Stimulated activated CD8-positive, alpha-beta memory T cell treated with anti-CD3 and anti-CD28 coated beads, Interleukin-7, amount 100 ng/mL, for 4 hours (primary cell): ENCODE measurements at regions not wholly inside any gene's neighbourhood (a gene's known extent, or its start where the extent isn't known, plus 50 kb on each side); places are given as distances from the start of the nearest gene placed in this dataset.
"Not testable (repeated sequence)": the region's sequence is repeated elsewhere in the genome, so short reads cannot be mapped to it uniquely, and the experiment has no call there.

Experiments
- DNase-seq, 2 donors: peaks; one replicate each; pipeline ENCODE4 v3.0.0-alpha.2; 2020; ENCODE audit warnings: low read depth in 2 of 2

GRCh38 chr9:27808864-27809263 is 235.6 kb upstream of the C9orf72 start:
- DNase-seq: no peak

GRCh38 chr9:27817747-27818146 is 244.5 kb upstream of the C9orf72 start:
- DNase-seq: no peak

- no peak for DNase-seq
Measured at GRCh38 chr9:27818348-27818747, 245.1 kb upstream of the C9orf72 start.

- no peak for DNase-seq
Measured at GRCh38 chr9:27828908-27829307, 255.6 kb upstream of the C9orf72 start.

GRCh38 chr9:27829621-27830020 is 256.3 kb upstream of the C9orf72 start:
- no peak for DNase-seq

- DNase-seq: not testable (repeated sequence)
Measured at GRCh38 chr9:27832108-27832507, 258.8 kb upstream of the C9orf72 start.

GRCh38 chr9:27835286-27835685 is 262.0 kb upstream of the C9orf72 start:
- no peak for DNase-seq

- DNase-seq: no peak
Measured at GRCh38 chr9:27835746-27836145, 262.5 kb upstream of the C9orf72 start.

GRCh38 chr9:27836661-27837401 is 263.6 kb upstream of the C9orf72 start:
- no peak for DNase-seq

- DNase-seq: no peak
Measured at GRCh38 chr9:27838876-27839275, 265.6 kb upstream of the C9orf72 start.

GRCh38 chr9:27839767-27840166 is 266.5 kb upstream of the C9orf72 start:
- DNase-seq: not testable (repeated sequence)

- DNase-seq: no peak
Measured at GRCh38 chr9:27844797-27845196, 271.5 kb upstream of the C9orf72 start.

GRCh38 chr9:27847380-27847779 is 274.1 kb upstream of the C9orf72 start:
- no peak for DNase-seq

- no peak for DNase-seq
Measured at GRCh38 chr9:27847818-27848217, 274.5 kb upstream of the C9orf72 start.

- DNase-seq: no peak
Measured at GRCh38 chr9:27848315-27848714, 275.0 kb upstream of the C9orf72 start.

GRCh38 chr9:27851858-27852257 is 278.6 kb upstream of the C9orf72 start:
- no peak for DNase-seq

- no peak for DNase-seq
Measured at GRCh38 chr9:27853529-27853928, 280.2 kb upstream of the C9orf72 start.

- DNase-seq: no peak
Measured at GRCh38 chr9:27856054-27856453, 282.8 kb upstream of the C9orf72 start.

GRCh38 chr9:27856748-27857147 is 283.5 kb upstream of the C9orf72 start:
- no peak for DNase-seq

GRCh38 chr9:27861887-27862286 is 288.6 kb upstream of the C9orf72 start:
- no peak for DNase-seq

GRCh38 chr9:27864644-27865438 is 291.6 kb upstream of the C9orf72 start:
- DNase-seq: no peak

- DNase-seq: no peak
Measured at GRCh38 chr9:27866741-27867140, 293.5 kb upstream of the C9orf72 start.

GRCh38 chr9:27870404-27870803 is 297.1 kb upstream of the C9orf72 start:
- DNase-seq: no peak
